GM06990 (cell line): ENCODE measurements at regions not wholly inside any gene's neighbourhood (a gene's known extent, or its start where the extent isn't known, plus 50 kb on each side); places are given as distances from the start of the nearest gene placed in this dataset.

Experiments
- DNase-seq: peaks from one replicate; pipeline ENCODE4 v3.0.0-alpha.2; 2011; ENCODE audit not compliant: insufficient read length; ENCODE audit errors: extremely low read depth
- H3K27me3 ChIP-seq: replicated peaks from 2 replicates; pipeline ENCODE4 v1.6.0; 2011; ENCODE audit warnings: low read length; ENCODE audit not compliant: control insufficient read depth, insufficient read depth
- H3K36me3 ChIP-seq: 2 replicates; pipeline ENCODE4 v1.5.1; 2011; ENCODE audit warnings: low read length; ENCODE audit not compliant: control insufficient read depth, insufficient read depth
- H3K4me3 ChIP-seq: replicated peaks from 2 replicates; pipeline ENCODE4 v1.5.1; 2011; ENCODE audit warnings: low read depth, mild to moderate bottlenecking, control low read depth, low read length
- TF ChIP-seq, protein P1 (sequence below): IDR thresholded peaks from 2 replicates; pipeline ENCODE4 v1.5.1; 2011; ENCODE audit warnings: low read length, control low read depth, mild to moderate bottlenecking, inconsistent platforms; ENCODE audit not compliant: insufficient read depth, poor library complexity, severe bottlenecking

DNA sequence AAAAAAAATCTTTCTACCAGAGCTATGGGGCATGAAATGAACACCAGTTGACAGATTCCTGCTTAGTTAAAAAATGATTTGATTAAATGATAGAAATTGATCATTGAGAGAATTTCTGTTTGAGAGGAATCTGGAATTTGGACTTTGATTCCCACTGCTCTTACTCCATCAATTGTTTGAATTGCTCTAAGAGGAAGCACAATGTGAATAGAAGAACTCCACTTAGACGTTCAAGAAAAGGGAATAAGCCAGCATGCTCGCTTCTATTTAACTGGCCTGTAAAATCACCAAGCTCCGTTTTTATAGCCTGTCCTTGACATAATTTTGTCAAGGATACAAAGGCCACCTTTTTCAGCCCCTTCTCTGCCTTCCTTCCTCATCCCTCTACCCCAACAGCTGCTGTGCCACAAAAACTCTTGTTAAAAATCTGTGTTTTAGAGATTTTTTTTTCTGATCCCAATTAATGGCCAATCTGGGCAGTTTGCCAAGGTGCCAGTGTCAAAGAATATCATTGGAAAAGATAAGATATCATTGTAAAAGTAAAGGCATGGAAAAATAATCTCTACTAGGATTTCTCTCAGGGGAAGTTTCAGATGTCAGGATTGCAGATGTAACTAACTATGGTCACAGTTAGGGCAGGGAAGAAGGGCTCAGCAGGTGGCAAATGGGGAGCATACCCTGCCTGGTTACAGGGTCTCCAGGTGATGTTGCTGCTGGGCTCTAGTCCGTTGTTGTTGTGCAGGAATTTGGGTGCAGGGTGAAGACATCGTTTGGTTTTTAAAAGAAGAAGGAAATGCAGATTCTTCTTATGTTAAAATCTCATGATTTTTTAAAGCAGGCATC, 301.8 kb upstream of the PDZRN3 start:
- TF ChIP-seq, protein P1, sequence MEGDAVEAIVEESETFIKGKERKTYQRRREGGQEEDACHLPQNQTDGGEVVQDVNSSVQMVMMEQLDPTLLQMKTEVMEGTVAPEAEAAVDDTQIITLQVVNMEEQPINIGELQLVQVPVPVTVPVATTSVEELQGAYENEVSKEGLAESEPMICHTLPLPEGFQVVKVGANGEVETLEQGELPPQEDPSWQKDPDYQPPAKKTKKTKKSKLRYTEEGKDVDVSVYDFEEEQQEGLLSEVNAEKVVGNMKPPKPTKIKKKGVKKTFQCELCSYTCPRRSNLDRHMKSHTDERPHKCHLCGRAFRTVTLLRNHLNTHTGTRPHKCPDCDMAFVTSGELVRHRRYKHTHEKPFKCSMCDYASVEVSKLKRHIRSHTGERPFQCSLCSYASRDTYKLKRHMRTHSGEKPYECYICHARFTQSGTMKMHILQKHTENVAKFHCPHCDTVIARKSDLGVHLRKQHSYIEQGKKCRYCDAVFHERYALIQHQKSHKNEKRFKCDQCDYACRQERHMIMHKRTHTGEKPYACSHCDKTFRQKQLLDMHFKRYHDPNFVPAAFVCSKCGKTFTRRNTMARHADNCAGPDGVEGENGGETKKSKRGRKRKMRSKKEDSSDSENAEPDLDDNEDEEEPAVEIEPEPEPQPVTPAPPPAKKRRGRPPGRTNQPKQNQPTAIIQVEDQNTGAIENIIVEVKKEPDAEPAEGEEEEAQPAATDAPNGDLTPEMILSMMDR: no peak
- no peak for DNase-seq

DNA sequence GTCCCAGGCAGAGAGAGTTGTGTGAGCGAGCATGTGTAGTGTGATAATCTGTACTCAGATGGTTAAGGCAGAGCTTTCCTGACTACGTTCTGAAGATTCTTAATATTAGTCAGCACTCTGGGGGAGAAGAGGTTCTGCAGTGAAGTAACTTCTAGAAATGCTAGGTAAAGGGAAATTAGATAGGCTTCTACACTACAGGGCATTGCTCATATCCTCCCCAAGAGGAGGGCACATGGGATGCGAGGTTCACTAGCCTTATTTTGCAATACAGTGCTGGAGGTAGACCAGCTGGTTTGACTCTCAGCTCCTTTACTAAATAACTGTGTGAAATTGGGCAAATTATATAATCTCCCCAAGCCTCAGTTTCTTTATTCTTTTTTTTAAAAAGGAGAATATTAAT, 300.3 kb upstream of the PDZRN3 start:
- TF ChIP-seq, protein P1: no peak
- DNase-seq: no peak
- no peaks in the 10 kb centered on the region for H3K27me3 ChIP-seq
- H3K36me3 ChIP-seq: no peaks in the 10 kb centered on the region
- H3K4me3 ChIP-seq: no peak overlapping the region

More for the DNA sequence above, 301.8 kb upstream of the PDZRN3 start:
- Histone ChIP-seq H3K36me3 (no peaks in the 10 kb centered on the region), H3K4me3 (no peak overlapping the region), H3K27me3 (no peaks in the 10 kb centered on the region)

DNA sequence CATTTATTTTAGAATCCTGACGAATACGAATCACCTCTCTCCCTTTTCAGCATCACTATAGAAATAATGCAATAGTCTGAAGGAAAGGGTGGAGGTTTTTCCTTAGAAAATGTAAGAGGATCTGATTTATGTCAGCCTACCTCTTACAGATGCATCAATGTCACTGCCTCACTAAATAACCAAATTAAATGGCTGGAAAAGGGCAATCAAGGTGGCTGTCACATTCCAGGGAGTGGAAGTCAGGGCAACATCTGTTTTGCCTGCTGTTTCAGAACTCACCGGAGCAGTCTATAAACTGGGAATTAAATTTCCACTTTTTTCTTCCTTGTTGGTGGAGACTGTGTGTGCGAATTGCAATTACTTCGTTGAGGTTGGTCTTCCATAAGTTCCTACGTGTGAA, 299.3 kb upstream of the PDZRN3 start:
- no peak for DNase-seq
- TF ChIP-seq, protein P1: no peak
- H3K4me3 ChIP-seq: no peak overlapping the region

DNA sequence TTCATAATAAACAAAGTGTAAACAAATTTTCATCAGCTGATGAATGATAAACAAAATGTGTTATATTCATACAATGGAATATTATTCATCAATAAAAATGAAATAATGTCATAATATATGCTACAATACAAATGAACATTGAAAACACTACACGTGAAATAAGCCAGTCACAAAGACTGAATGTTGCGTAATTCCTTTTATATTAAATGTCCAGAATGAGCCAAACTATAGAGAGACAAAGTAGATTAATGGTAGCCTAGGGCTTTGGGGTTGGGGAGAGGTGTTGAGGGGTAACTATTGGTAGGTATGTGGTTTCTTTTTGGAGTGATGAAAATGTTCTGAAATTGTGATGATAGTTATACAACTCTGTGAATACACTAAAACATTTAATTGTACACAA, 292.9 kb upstream of the PDZRN3 start:
- Histone ChIP-seq H3K27me3 (no peaks in the 10 kb centered on the region), H3K4me3 (no peak overlapping the region)

More for the DNA sequence above, 299.3 kb upstream of the PDZRN3 start:
- no peaks in the 10 kb centered on the region for H3K27me3 ChIP-seq
- H3K36me3 ChIP-seq: no peaks in the 10 kb centered on the region

DNA sequence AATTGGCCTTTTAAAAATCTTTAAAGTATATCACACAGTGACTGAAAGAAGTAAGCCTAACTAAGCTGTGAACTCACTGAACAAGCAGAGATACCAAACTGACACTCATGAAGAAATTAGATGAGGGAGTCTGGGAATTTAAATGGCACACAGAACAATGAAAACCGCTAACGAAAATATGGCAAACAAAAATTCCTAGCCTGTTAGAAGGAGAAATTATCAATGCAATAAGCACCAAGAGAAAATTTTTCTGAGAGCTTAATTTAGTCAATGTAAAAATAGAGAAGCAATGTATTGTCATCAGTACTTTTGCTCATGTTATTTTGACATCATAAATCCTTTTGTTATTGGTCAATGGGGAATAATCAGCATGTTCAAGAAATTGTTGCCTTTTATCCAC, 291.1 kb upstream of the PDZRN3 start:
- no peak for DNase-seq
- H3K4me3 ChIP-seq: no peak overlapping the region
- TF ChIP-seq, protein P1: no peak
- no peaks in the 10 kb centered on the region for H3K27me3 ChIP-seq
- no peaks in the 10 kb centered on the region for H3K36me3 ChIP-seq

More for the DNA sequence above, 292.9 kb upstream of the PDZRN3 start:
- H3K36me3 ChIP-seq: no peaks in the 10 kb centered on the region
- TF ChIP-seq, protein P1: no peak
- DNase-seq: no peak
